H1 (cell line): ENCODE measurements at regions not wholly inside any gene's neighbourhood (a gene's known extent, or its start where the extent isn't known, plus 50 kb on each side); places are given as distances from the start of the nearest gene placed in this dataset.

Source experiments
- RAD21 ChIP-seq, 2 experiments: IDR thresholded peaks in 1 of 2; conservative IDR thresholded peaks in 1 of 2; 2 replicates each; pipeline ENCODE4 v1.6.1; 2011; ENCODE audit warnings: low read depth in 2 of 2, low read length in 2 of 2, improper control_type of control experiment in 1 of 2, inconsistent platforms in 1 of 2, mild to moderate bottlenecking in 1 of 2, moderate library complexity in 1 of 2

GRCh38 chr9:135288054-135288453, 191.5 kb upstream of the PPP1R26 start (continued):
- TF ChIP-seq RAD21 (IDR thresholded peaks at IDR 0.05 in 1 of 2, conservative IDR thresholded peaks at IDR 0.05 in 1 of 2; ENCODE audit: low read depth in 2 of 2, low read length in 2 of 2) = no peak
